K562 (cell line): ENCODE measurements at regions not wholly inside any gene's neighbourhood (a gene's known extent, or its start where the extent isn't known, plus 50 kb on each side); places are given as distances from the start of the nearest gene placed in this dataset.

Source experiments
- CTCF ChIP-seq, 3 experiments: IDR thresholded peaks in 2 of 3; conservative IDR thresholded peaks in 1 of 3; 2 replicates each; pipeline ENCODE4 v1.5.1; 2011 to 2012; ENCODE audit warnings: low read length in 3 of 3, mild to moderate bottlenecking in 3 of 3, control low read depth in 2 of 3, improper control_type of control experiment in 1 of 3, inconsistent platforms in 1 of 3, low read depth in 1 of 3, mixed read lengths in 1 of 3, moderate library complexity in 1 of 3; ENCODE audit not compliant: insufficient read depth in 2 of 3
- EP300 ChIP-seq: IDR thresholded peaks from 2 replicates; pipeline ENCODE4 v1.6.1; 2012; ENCODE audit warnings: low read length, improper control_type of control experiment
- GABPA ChIP-seq: fragments of 200-800 bp; sonication (Bioruptor generic); conservative IDR thresholded peaks from 2 replicates; pipeline ENCODE4 v1.6.1; 2016; ENCODE audit warnings: low read depth, missing genetic modification characterization, missing compliant biosample characterization
- LARP7 ChIP-seq: fragments of 450-650 bp; IDR thresholded peaks from 2 replicates; pipeline ENCODE4 v1.6.1; 2016
- NFXL1 ChIP-seq: fragments of 450-650 bp; formaldehyde crosslinking; IDR thresholded peaks from 2 replicates; pipeline ENCODE4 v1.4.0; 2021; ENCODE audit warnings: mild to moderate bottlenecking
- SRF ChIP-seq, 2 experiments: fragments of 250-450, 450-650 bp in 1 of 2; sonication (Bioruptor Pico) in 1 of 2; sonication (generic) in 1 of 2; formaldehyde crosslinking; IDR thresholded peaks; 2 replicates each; pipeline versions ENCODE4 v1.5.0 to v1.5.1; 2020 to 2022; ENCODE audit warnings: mild to moderate bottlenecking in 1 of 2, missing genetic modification reagents in 1 of 2
- XRCC5 ChIP-seq: fragments of 200-400 bp; formaldehyde crosslinking; IDR thresholded peaks from 2 replicates; pipeline ENCODE4 v1.6.1; 2017; ENCODE audit warnings: low read depth, mild to moderate bottlenecking, low read length
- ZBTB43 ChIP-seq: sonication (generic); formaldehyde crosslinking; IDR thresholded peaks from 2 replicates; pipeline ENCODE4 v1.8.0; 2023; ENCODE audit warnings: mild to moderate bottlenecking, missing genetic modification reagents
- ZNF224 ChIP-seq: sonication (generic); formaldehyde crosslinking; IDR thresholded peaks from 2 replicates; pipeline ENCODE4 v1.8.0; 2022; ENCODE audit warnings: mild to moderate bottlenecking, missing genetic modification reagents
- ZNF311 ChIP-seq: fragments of 250-450 bp; sonication (Bioruptor Pico); IDR thresholded peaks from 2 replicates; pipeline ENCODE4 v1.4.0; 2020; ENCODE audit warnings: mild to moderate bottlenecking, moderate library complexity

GRCh38 chr5:104297076-104297475 is 734.5 kb upstream of the NUDT12 start:
- TF ChIP-seq XRCC5, result no peak
- TF ChIP-seq NFXL1 (CRISPR knock-in tag), result no peak
- no peak for TF ChIP-seq CTCF (IDR thresholded peaks at IDR 0.05 in 2 of 3, conservative IDR thresholded peaks at IDR 0.05 in 1 of 3; ENCODE audit: insufficient read depth in 2 of 3, low read depth in 1 of 3, low read length in 3 of 3)
- no peak for TF ChIP-seq LARP7
- TF ChIP-seq SRF (CRISPR knock-in tag; IDR thresholded peaks at IDR 0.05), result no peak
- TF ChIP-seq ZNF224 (CRISPR knock-in tag), result no peak
- TF ChIP-seq GABPA (tag), result no peak
- TF ChIP-seq ZBTB43, result no peak
- TF ChIP-seq EP300, result no peak
- TF ChIP-seq ZNF311, result no peak
